ENCODE measurements at regions not wholly inside any gene's neighbourhood (a gene's known extent, or its start where the extent isn't known, plus 50 kb on each side); places are given as distances from the start of the nearest gene placed in this dataset.

- peak; percentile 63 to 79 (median 66) for ATAC-seq
- TF ChIP-seq CTCF (IDR thresholded peaks at IDR 0.05) (no peak), POLR2A (IDR thresholded peaks at IDR 0.05) (no peak)
- no peaks in the 10 kb centered on the region for H3K27me3 ChIP-seq
- peak overlapping the region; percentile 56 to 74 (median 57) for H3K27ac ChIP-seq
- H3K4me3 ChIP-seq: no peak overlapping the region
- intact Hi-C loops (cut with DNase I): no loop called here
- DNase-seq: no peak
- no peaks in the 10 kb centered on the region for H3K36me3 ChIP-seq
- peaks cover 0 to 48% (median 12%) of the 10 kb centered on the region in 4 donors for H3K4me1 ChIP-seq
- no peaks in the 10 kb centered on the region for H3K9me3 ChIP-seq
These were observed 155.5 kb upstream of the ZKSCAN2 start for GRCh38 chr16:25413133-25413532.

- 39% methylated on average over 8 of the region's 8 CpGs for WGBS (ENCODE audit: insufficient coverage, low coverage, low lambda C conversion rate, missing lambda C conversion rate)
- no peaks in the 10 kb centered on the region for H3K36me3 ChIP-seq
- DNase-seq: peak; percentile 20 to 56 (median 49)
- H3K4me3 ChIP-seq: peak overlapping the region in 1 of 3 donors; percentile 7
- no peaks in the 10 kb centered on the region for H3K27me3 ChIP-seq
- TF ChIP-seq POLR2A (IDR thresholded peaks at IDR 0.05): no peak
- TF ChIP-seq CTCF (IDR thresholded peaks at IDR 0.05): no peak
- intact Hi-C loops (cut with DNase I): no loop called here
- H3K9me3 ChIP-seq: no peaks in the 10 kb centered on the region
- peak overlapping the region in 1 of 3 donors; percentile 34 for H3K27ac ChIP-seq
- peak; percentile 67 to 78 (median 71) for ATAC-seq
- H3K4me1 ChIP-seq: peaks cover 0 to 48% (median 12%) of the 10 kb centered on the region in 4 donors
These were observed 153.9 kb upstream of the ZKSCAN2 start for GRCh38 chr16:25411396-25412081.

GRCh38 chr16:25403852-25404251 lies 146.2 kb upstream of the ZKSCAN2 start:
- no peaks in the 10 kb centered on the region for H3K36me3 ChIP-seq
- intact Hi-C loops (cut with DNase I): no loop called here
- H3K4me3 ChIP-seq: no peak overlapping the region
- 83% methylated on average over 1 of the region's 1 CpG for WGBS (ENCODE audit: insufficient coverage, low coverage, low lambda C conversion rate, missing lambda C conversion rate)
- no peaks in the 10 kb centered on the region for H3K27me3 ChIP-seq
- ATAC-seq (no peak), DNase-seq (no peak)
- no peaks in the 10 kb centered on the region for H3K9me3 ChIP-seq
- TF ChIP-seq CTCF (IDR thresholded peaks at IDR 0.05) (no peak), POLR2A (IDR thresholded peaks at IDR 0.05) (no peak)
- no peaks in the 10 kb centered on the region for H3K4me1 ChIP-seq
- H3K27ac ChIP-seq: no peak overlapping the region

- no peaks in the 10 kb centered on the region for H3K36me3 ChIP-seq
- H3K9me3 ChIP-seq: no peaks in the 10 kb centered on the region
- no peak overlapping the region for H3K4me3 ChIP-seq
- TF ChIP-seq CTCF (IDR thresholded peaks at IDR 0.05) (peak in 1 of 4 donors; percentile 22), POLR2A (IDR thresholded peaks at IDR 0.05) (no peak)
- intact Hi-C loops (cut with DNase I): no loop called here
- DNase-seq: no peak
- H3K4me1 ChIP-seq: no peaks in the 10 kb centered on the region
- ATAC-seq: no peak
- no peak overlapping the region for H3K27ac ChIP-seq
- H3K27me3 ChIP-seq: no peaks in the 10 kb centered on the region
These were observed 137.9 kb upstream of the ZKSCAN2 start for GRCh38 chr16:25395528-25395927.

GRCh38 chr16:25390761-25391160 lies 133.1 kb upstream of the ZKSCAN2 start:
- H3K9me3 ChIP-seq: no peaks in the 10 kb centered on the region
- ATAC-seq (no peak), DNase-seq (no peak)
- intact Hi-C loops (cut with DNase I): no loop called here
- no peak overlapping the region for H3K4me3 ChIP-seq
- H3K27me3 ChIP-seq: no peaks in the 10 kb centered on the region
- H3K27ac ChIP-seq: no peak overlapping the region
- H3K36me3 ChIP-seq: no peaks in the 10 kb centered on the region
- TF ChIP-seq CTCF (IDR thresholded peaks at IDR 0.05) (no peak), POLR2A (IDR thresholded peaks at IDR 0.05) (no peak)
- H3K4me1 ChIP-seq: no peaks in the 10 kb centered on the region

Measured in right lobe of liver (tissue), 6 donors.